ENCODE measurements at regions not wholly inside any gene's neighbourhood (a gene's known extent, or its start where the extent isn't known, plus 50 kb on each side); places are given as distances from the start of the nearest gene placed in this dataset.

DNA sequence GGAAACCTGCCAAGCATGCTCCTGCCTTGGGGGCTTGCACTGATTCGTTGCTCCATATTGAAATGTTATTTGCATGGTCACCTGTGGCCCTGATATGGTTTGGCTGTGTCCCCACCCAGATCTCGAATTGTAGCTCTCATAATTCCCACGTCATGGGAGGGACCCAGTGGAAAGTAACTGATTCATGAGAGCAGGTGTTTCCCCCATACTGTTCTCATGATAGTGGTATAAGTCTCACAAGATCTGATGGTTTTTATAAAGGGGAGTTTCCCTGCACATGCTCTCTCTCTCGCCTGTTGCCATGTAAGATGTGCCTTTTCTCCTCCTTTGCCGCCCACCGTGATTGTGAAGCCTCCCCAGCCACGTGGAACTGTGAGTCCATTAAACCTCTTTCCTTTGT, 402.4 kb downstream of the ETS1 start:
- H3K9me3 ChIP-seq (replicated peaks; ENCODE audit: control insufficient read depth, insufficient read depth, low read length), result no peaks in the 10 kb centered on the region
- ChIA-PET POLR2A (no interaction called here), CTCF (no interaction called here)
- TF ChIP-seq JUN (IDR thresholded peaks at IDR 0.05; ENCODE audit: borderline replicate concordance, insufficient read depth, insufficient read length, low read depth) (no peak), POLR2AphosphoS5 (IDR thresholded peaks at IDR 0.05; ENCODE audit: insufficient read depth, low read depth, low read length) (no peak), POLR2A (IDR thresholded peaks at IDR 0.05; ENCODE audit: low read depth, low read length) (no peak), GATA2 (IDR thresholded peaks at IDR 0.05; ENCODE audit: insufficient read depth, insufficient read length, low read depth, low read length) (no peak), FOS (IDR thresholded peaks at IDR 0.05; ENCODE audit: borderline replicate concordance, insufficient read depth, low read length) (no peak), CTCF (IDR thresholded peaks at IDR 0.05; ENCODE audit: extremely low read depth in 1 of 2, insufficient read depth in 1 of 2, low read depth in 1 of 2, low read length in 2 of 2) (no peak), MYC (IDR thresholded peaks at IDR 0.05; ENCODE audit: low read depth, low read length) (no peak)
- H3K27me3 ChIP-seq (ENCODE audit: control insufficient read depth in 2 of 2, insufficient read depth in 2 of 2, low read length in 2 of 2), result no peaks in the 10 kb centered on the region
- H3K79me2 ChIP-seq (ENCODE audit: control insufficient read depth, insufficient read depth, low read length), result no peaks in the 10 kb centered on the region
- no peak overlapping the region for H3K9ac ChIP-seq (replicated peaks; ENCODE audit: extremely low read depth, insufficient read depth, low read length)
- no peak overlapping the region for H3K4me2 ChIP-seq (ENCODE audit: insufficient read depth, low read length)
- no peak overlapping the region for H3K27ac ChIP-seq (ENCODE audit: insufficient read depth, low read depth, low read length)
- dilution Hi-C loops (cut with MboI; ENCODE audit: extremely low pct_ligation_motif_present, low sequenced_read_pairs) (no loop called here), intact Hi-C loops (cut with micrococcal nuclease) (loop anchor here (5.0 kb wide), 1 partner anchor 522 kb away; no protein-coding TSS in a partner anchor)
- BruUV-seq (replicated peaks), result no TSS peak
- no peaks in the 10 kb centered on the region for H4K20me1 ChIP-seq (replicated peaks; ENCODE audit: control insufficient read depth, extremely low read depth, insufficient read depth, low read length)
- FAIRE-seq (no peak), DNase-seq (ENCODE audit: low read depth, low spot score) (no peak)
- peaks cover 16% of the 10 kb centered on the region for H3K4me1 ChIP-seq (ENCODE audit: control insufficient read depth, extremely low read depth, insufficient read depth, low read length)
- H2AFZ ChIP-seq (ENCODE audit: low read depth, low read length), result no peak overlapping the region
- H3K36me3 ChIP-seq (ENCODE audit: control insufficient read depth in 2 of 2, extremely low read depth in 1 of 2, insufficient read depth in 2 of 2, low read length in 2 of 2), result no peaks in the 10 kb centered on the region
- no peaks in the 10 kb centered on the region for H3K9me1 ChIP-seq (replicated peaks; ENCODE audit: control insufficient read depth, extremely low read depth, insufficient read depth, low read length)
- no peak overlapping the region for H3K4me3 ChIP-seq (replicated peaks in 1 of 3; ENCODE audit: insufficient read depth in 1 of 3, low read depth in 1 of 3, low read length in 3 of 3)

All from endothelial cell of umbilical vein (primary cell).